Esophagus squamous epithelium (tissue), 4 donors: ENCODE measurements at regions not wholly inside any gene's neighbourhood (a gene's known extent, or its start where the extent isn't known, plus 50 kb on each side); places are given as distances from the start of the nearest gene placed in this dataset.

ENCODE experiments used
- POLR2A ChIP-seq, 4 donors: fragments of 450-650 bp; IDR thresholded peaks; one replicate each; pipeline ENCODE4 v1.6.1; 2017; ENCODE audit warnings: antibody characterized with exemption in 4 of 4, mild to moderate bottlenecking in 4 of 4, moderate library complexity in 3 of 4
- TF ChIP-seq, protein P1 (sequence below), 6 experiments: fragments of 450-650 bp in 4 of 6; fragments of 200-600 bp in 2 of 6; sonication (generic) in 2 of 6; IDR thresholded peaks; one replicate each; pipeline ENCODE4 v1.5.1; 2016 to 2019; ENCODE audit warnings: antibody characterized with exemption in 6 of 6, mild to moderate bottlenecking in 4 of 6, moderate library complexity in 4 of 6

DNA sequence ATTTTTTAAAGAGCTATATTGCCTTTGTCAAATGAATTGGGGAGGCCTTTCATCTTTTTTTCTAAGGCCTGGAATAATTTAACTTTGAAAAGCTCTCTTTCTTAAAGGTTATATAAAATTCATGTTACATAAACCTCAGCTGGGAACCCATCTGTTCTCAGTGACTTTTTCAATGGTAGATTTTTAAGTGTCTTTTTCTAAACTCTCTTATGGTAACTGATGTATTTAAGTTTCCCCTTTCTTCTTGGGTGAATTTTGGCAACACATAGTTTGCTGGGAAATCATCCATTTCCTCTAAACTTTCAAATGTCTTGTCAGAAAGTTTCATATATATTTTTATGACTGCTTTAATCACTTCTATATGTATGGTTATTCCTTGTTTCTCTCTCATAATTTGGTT, 362.2 kb upstream of the KLF6 start:
- TF ChIP-seq, protein P1, sequence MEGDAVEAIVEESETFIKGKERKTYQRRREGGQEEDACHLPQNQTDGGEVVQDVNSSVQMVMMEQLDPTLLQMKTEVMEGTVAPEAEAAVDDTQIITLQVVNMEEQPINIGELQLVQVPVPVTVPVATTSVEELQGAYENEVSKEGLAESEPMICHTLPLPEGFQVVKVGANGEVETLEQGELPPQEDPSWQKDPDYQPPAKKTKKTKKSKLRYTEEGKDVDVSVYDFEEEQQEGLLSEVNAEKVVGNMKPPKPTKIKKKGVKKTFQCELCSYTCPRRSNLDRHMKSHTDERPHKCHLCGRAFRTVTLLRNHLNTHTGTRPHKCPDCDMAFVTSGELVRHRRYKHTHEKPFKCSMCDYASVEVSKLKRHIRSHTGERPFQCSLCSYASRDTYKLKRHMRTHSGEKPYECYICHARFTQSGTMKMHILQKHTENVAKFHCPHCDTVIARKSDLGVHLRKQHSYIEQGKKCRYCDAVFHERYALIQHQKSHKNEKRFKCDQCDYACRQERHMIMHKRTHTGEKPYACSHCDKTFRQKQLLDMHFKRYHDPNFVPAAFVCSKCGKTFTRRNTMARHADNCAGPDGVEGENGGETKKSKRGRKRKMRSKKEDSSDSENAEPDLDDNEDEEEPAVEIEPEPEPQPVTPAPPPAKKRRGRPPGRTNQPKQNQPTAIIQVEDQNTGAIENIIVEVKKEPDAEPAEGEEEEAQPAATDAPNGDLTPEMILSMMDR (IDR thresholded peaks at IDR 0.05): no peak
- TF ChIP-seq POLR2A (IDR thresholded peaks at IDR 0.05): no peak
